HL-60/S4 (cell line): ENCODE measurements at regions not wholly inside any gene's neighbourhood (a gene's known extent, or its start where the extent isn't known, plus 50 kb on each side); places are given as distances from the start of the nearest gene placed in this dataset.
"Not testable (repeated sequence)": the region's sequence is repeated elsewhere in the genome, so short reads cannot be mapped to it uniquely, and the experiment has no call there.

Source experiments
- in situ Hi-C: fragments of 300-500 bp; cut with MboI; formaldehyde crosslinking; loops from 2 replicates; pipeline ENCODE4 v1.14.3; 2022; ENCODE audit warnings: low sequenced_read_pairs

DNA sequence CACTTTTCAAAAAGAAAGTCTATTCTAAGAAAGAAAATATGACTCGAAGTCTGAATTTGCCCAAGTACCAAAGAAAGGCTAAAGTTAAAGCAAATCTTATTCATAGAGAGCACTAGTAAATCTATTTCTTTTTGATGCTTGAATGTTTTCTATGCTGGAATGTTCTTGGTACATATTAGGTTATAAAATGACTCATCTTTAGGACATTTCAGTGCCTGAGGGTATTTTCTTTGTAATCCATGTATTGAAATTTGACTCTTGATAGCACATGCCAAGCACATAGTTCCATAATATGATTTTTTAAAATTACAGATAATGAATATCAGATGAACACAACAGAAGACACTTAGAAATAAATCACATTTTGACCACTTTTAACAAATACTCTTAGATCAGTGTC is 232.8 kb downstream of the TRIML1 start:
- in situ Hi-C loops: no loop called here

DNA sequence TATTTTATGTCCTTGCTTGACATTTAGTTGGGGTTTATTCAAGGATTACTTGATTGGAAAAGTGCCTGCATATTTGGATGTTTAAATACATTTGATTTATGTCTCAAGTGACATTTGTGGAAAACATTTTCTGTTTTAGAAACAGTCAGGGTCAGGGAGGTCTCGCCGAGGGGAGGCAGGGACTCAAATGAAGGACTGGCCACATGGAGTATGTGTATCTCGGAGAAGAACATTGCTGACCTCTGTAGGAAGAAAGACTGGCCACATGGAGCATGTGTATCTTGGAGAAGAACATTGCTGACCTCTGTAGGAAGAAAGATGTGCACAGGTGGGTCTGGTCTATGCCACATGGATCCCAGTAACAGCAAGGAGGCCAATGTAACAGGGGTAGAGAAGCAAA is 233.6 kb downstream of the TRIML1 start:
- in situ Hi-C loops: no loop called here

DNA sequence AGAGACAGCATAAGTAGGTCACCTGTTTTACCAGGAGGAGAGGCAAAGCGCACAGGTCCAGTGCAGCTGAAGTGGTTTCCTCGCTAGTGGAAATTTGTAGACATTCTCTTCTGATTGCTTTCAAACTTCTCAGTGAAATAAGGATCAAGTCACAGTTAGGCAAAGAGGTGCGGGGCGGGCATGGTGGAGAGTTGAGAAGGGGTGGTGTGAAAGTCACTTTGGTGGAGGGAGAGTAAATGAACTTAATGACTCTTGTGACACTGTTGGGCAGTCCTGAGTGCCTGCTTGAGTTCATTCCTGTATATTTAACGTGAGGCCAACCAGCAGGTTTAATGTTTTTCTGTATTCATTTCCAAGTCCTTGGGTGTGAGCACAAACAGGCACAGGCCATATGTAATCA is 235.6 kb downstream of the TRIML1 start:
- in situ Hi-C loops: no loop called here

DNA sequence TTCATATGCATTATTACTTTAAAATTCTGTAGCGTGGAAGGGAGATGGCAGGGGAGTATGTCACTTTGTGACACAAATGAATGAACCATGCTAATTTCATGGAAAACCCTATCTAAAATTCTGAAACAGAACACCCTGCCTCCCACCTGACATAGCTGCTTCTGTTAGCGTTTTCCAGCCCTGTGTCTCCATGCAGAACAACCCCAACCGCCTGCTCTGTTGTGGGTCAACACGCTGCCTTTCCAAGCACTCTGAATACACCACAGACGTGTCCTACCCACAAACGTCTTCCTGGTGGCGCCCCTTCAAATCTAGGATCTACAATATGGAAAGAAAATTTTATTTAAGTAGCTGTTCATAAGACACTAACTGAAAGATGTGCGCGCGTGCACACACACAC is 238.6 kb downstream of the TRIML1 start:
- in situ Hi-C loops: no loop called here

DNA sequence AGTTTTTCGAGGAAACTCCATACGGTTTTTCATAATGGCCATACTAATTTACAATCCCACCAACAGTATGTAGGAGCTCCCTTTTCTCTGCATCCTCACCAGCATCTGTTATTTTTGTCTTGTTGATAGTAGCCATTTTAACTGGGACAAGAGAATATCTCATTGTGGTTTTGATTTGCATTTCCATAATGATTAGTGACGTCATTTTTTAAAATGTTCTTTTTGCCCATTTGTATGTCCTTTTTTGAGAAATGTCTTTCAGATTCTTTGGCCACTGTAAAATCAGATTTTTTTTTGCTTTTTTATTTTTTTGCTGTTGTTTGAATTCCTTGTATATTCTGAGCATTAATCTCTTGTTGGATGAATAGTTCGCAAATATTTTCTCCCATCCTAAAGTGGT is 243.9 kb downstream of the TRIML1 start:
- in situ Hi-C loops: no loop called here

DNA sequence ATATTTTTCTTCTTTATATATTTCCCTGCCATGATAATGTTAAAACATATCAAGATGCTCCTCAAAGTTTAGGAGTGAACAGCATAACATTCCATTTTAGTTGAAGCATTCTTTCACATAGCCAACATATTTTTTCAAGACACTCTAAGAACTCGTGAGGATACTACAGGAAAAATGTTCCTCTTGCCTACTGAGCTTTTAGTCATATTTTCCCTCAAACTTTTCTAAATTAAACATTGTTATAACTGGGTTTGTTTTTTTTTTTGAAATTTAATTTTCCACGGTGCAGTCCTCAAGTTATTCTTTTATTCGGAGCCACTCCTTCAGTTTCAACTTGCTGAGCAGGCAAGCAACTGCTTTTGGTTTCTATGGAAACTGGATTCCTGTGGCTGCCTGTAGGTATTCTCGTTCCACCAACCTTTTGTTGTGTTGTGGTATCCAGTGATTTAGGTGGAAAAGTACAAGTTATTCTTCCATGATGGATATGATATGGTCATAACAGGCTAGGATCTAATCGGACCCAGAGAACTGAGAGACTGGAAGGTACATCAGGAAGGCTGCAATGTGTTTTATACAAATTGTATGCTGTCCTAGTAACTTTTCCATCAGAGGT is 248.0 kb downstream of the TRIML1 start:
- in situ Hi-C loops: no loop called here

DNA sequence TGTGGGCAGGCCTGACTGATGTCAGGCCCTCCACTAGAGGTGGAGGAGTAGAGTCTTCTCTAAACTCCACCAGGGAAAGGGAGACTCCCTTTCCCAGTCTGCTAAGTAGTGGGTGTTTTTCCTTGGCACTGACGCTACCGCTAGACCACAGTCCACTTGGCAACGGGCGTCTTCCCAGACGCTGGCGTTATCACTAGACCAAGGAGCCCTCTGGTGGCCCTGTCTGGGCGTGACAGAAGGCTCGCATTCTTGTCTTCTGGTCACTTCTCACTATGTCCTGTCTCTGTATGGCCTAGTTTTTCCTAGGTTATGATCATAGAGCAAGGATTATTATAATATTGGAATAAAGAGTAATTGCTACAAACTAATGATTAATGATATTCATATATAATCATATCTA is 252.1 kb downstream of the TRIML1 start:
- in situ Hi-C loops: not testable (repeated sequence)

DNA sequence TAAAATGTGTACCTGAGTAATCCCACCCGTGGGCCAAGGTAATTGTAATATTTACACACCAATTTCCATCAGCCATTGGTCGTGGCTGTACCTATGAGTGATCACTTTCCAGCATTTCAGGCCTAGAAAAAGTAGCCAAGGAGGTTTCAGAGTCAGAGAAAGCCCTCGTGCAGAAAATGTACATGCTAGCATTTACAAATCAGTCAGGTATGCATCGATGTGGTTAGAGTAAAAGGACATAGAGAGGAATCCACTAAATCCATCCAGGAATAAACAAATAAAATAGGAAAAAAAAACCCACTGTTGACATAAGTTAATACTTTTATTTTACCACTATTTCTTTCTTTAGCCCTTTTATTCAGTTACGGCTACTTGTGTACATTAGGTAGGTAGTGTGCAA is 256.8 kb downstream of the TRIML1 start:
- in situ Hi-C loops: no loop called here

DNA sequence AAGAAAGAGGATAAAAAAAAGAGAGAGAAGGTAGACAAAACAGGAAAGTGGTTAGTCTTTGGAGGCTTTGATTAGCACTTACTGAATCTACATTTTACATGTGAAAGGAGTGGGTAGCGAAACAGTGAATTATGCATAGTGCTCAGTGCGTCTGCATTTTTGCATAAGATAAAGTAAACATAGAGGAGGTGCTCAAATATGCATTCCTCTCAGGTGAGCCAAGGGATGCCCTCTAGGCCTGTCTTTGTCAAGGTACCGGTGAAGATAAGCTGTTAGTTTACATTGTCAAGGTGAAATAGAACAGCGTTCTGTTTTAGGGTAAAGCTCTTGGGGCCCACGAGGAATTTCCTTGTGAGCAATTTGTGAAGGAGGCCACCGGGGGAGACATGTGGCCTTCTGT is 260.6 kb downstream of the TRIML1 start:
- in situ Hi-C loops: no loop called here

DNA sequence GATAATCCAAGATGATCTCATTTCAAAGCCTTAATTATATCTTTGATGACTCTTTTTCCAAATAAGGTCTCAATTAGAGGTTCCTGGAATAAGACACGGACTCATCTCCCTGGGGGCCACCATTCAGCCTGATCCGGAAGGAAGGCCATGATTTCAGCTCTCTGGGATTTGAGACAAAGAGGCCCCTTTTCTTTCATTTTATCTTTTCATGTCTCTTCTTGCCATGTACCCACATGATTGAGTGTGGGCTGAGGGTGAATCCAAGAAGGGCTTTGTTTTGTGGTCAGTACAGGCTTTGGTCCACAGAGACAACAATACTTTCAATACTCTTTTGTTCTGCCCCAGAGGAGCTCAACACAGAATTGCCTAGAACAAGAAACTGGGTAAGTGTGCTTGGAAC is 261.2 kb downstream of the TRIML1 start:
- in situ Hi-C loops: no loop called here

DNA sequence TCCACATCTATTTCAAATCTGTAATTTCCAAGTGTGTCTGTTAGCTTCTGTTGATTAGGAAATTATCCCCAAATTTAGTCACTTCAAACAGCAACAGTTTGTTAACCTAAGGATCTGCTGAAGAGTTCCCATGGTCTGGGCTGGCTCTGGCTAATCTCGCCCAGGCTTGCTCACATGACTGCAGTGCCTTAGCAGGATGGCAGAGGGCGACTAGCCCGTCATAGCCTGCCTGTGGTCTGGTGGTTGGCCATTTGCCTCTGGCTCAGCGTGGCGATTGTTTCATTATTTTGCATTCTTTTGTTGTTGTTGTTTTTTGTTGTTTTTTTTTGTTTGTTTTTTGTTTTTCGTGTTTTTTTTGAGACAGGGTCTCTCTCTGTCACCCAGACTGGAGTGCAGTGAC is 264.0 kb downstream of the TRIML1 start:
- in situ Hi-C loops: no loop called here

DNA sequence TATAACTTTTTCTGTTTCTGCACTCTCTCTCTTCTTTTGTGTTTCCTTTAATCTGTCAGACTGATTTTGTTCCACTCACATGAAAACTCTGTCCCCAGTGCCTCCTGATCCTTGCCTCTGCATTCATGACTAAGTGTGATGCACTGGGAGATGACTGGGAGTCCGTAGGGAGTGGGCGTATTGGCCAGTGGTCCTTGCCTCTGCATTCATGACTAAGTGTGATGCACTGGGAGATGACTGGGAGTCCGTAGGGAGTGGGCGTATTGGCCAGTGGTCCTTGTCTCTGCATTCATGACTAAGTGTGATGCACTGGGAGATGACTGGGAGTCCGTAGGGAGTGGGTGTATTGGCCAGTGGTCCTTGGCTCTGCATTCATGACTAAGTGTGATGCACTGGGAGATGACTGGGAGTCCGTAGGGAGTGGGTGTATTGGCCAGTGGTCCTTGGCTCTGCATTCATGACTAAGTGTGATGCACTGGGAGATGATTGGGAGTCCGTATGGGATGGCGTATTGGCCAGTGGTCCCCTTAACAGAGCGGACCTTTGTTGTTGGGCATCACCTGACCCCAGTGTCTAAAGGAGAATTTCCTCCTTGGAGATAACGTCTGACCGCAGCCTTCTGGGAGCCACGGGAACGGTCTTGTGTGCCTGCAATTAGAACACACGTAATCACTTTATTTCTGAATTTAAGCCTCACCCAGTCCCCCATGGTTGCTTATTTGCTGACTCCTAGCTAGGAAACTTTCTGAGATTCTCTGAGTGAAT is 266.0 kb downstream of the TRIML1 start:
- in situ Hi-C loops: not testable (repeated sequence)

DNA sequence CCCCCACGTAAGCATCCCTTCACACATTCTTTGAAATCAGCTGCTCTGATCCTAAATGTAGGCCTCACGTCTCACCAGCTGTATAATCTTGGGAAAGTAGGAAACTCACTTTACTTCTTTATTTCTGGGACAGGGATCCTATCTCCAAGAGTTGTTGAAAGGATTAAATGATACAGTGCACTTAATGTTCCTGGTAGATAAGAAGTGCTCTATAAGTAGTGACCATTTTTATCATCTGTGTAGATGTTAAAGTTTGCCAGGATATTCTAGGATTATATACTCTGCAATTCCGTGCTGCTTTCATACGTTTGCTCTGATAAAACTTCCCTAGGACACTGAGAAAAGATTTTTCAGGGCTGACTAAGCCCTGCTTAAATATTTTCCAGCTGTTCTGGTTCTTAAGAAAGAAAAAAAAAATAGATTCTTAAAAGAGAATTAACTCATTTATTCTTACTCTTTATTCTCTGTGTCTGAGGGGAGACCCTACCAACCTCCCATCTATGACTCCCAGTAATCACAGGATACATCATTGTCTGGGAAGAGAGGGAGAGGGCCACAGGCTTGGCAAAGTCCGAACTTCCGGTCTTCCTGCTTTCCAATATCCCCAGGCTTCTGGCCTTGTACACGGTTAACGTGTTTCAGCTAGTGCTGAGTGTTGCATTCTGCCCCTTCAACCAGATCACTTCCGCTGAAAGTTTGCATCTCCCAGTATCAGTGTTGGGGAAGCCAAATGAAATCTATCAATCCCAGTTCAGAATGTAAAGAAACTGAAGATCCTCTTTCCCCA is 269.2 kb downstream of the TRIML1 start:
- in situ Hi-C loops: no loop called here

DNA sequence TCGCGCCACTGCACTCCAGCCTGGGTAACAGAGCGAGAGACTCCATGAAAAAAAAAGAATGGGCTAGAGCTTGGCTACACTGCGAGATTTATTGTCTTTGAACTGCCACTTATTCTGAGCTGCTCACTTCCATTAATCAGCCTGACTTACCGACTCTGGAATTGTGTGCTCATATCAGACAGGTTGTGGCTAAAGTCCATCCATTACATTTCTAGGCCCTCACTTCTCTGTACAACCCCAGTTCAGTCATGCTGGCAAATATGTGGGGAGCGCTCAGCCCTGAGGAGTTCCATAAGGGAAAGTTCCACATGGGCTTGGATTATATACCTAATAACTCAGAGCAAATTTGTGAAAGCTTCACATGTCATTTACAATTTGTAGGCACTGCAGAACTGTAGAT is 270.6 kb downstream of the TRIML1 start:
- in situ Hi-C loops: no loop called here

DNA sequence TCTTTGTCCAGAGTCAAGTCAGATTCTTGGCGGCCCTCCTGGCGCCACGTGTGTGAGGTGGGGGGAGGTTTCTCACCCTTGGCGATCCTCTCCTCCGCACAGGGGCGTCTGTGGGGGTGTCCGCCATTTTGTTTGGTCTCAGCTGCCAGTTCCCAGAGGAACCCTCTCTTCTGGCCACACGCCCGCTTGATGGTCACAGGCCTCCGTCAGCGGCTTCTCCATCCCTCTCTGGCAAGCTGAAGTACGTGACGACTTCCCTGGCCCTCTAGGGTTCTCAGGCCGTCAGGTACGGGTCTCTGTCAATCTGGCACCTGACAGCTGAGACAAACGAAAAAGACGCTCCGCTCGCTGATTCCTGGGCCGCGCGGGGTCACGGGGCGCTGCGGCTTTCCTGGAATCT is 272.6 kb downstream of the TRIML1 start:
- in situ Hi-C loops: no loop called here

DNA sequence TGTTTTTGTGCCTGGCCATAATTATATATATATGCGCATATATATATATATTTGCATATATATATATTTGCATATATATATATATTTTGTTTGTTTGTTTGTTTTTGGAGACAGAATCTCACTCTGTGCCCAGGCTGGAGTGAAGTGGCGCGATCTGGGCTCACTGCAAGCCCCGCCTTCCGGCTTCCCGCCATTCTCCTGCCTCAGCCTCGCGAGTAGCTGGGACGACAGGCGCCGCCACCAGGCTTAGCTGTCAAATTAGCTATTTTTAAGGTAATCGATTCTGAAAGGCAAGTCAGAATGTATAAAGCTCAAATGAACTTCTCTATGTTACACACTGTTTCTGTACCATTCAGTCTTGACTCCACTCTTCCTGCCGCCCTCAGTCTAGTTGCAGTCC is 273.3 kb downstream of the TRIML1 start:
- in situ Hi-C loops: no loop called here

DNA sequence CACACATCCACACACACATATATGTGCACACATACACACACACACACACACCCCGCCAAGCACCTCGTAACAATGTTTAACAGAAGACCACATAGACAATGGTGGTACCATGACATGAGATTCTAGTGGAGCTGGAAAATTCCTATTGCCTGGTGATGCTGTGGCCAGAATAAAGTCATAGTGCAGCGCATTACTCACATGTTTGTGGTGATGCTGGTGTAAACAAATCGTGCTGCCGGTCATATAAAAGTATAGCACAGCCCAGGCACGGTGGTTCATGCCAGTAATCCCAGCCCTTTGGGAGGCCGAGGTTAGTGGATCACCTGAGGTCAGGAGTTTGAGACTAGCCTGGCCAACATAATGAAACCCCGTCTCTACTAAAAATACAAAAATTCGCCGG is 275.2 kb downstream of the TRIML1 start:
- in situ Hi-C loops: no loop called here

DNA sequence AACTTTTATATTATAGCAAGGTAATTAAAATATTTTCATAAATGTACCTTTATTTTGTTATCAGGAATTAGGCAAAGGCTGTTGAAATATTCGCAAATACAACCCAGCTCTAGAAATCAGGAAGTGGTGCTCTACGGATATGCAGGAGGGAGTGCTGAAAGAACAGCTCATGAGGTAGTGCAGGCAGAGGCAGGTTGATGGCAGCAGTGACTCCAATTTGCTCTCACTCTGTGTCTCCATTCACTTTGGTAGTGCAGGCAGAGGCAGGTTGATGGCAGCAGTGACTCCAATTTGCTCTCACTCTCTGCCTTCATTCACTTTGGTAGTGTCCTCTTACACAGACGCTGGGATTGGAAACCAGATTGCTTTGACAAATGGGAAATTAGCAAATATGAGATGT is 277.9 kb downstream of the TRIML1 start:
- in situ Hi-C loops: no loop called here

DNA sequence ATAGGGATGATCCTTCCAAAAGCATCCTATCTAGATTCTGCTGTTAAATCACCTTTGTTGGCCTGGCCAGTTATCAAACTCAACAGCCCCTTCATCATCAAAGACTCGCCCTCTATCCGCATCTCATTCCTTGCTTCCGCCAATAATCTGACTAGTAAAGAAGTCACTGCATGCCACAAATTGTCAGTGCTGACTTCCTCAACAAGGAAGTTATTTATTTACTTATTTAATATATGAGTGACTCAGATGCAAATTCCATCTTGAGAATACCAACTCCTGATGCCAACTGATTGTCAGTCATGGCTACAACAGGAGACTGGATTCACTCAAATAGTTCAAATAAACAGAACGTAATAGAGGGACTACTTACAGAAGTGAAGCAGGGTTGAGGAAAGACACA is 283.8 kb downstream of the TRIML1 start:
- in situ Hi-C loops: no loop called here

DNA sequence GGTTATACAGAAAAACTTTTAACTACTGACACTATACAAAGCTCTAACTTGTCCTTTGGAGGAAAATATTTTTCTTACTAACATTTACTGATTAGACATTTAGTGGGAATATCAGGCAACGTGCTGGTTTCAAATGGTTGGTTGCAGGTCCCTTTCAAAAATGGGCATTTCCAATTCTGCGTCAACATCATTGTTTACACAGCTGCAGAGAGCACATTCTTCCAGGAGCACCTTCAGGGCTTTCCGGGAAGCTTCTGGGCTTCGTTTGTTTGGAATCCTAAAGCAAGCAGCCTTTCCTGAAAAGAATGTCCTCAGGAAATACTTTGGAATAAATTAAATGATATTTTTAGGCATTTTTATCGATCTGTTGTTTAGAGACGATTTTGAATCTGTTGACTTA is 289.7 kb downstream of the TRIML1 start:
- in situ Hi-C loops: no loop called here

DNA sequence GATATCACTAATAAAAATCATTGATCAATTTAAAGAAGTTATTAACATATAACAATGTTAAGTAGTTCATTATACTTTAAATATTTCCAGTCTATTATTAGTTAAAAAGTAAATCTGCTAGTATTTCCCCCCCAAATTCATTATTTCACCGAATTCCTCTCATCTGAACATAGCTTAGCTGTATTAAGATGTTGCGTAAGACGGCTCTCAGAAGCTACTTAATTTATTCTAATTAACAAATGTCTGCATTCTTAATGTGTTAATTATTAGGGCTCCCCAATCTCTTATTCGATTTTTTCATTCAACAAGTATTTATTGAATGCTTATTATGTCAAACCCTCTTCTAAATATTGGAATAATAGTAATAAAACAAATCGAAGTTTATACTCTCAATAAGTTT is 290.7 kb downstream of the TRIML1 start:
- in situ Hi-C loops: no loop called here

DNA sequence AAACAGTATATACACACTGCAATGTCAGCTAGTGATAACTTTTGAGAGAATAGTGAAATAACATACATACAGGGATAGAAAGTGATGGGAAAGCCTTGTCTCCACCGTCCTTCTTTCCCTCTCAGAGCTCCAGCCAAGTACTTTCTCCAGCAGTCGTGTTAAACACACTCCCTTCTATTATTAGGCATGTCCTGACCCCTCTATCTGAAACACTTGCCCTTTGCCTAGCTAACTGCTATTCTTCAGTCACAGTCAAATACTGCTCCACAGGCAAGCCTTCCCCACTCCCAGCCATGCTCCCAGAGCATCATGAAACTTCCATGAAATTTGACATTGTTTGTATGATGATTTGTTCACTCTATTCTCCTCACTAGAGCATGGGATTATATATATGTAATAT is 291.1 kb downstream of the TRIML1 start:
- in situ Hi-C loops: no loop called here
